Right lobe of liver (tissue), 6 donors: ENCODE measurements at regions not wholly inside any gene's neighbourhood (a gene's known extent, or its start where the extent isn't known, plus 50 kb on each side); places are given as distances from the start of the nearest gene placed in this dataset.

Experiments
- ATAC-seq, 4 donors: fragments of 200-7000 bp; cut with Tn5 transposase; one replicate each; pipeline ENCODE4 v1.9.1; 2020; ENCODE audit warnings: mild to moderate bottlenecking in 4 of 4, moderate library complexity in 4 of 4
- DNase-seq, 3 donors: peaks; one replicate each; pipeline ENCODE4 v3.0.0-alpha.2; 2020
- H3K27ac ChIP-seq, 3 donors: fragments of 200-600 bp; one replicate each; pipeline ENCODE4 v1.8.0; 2022
- H3K27me3 ChIP-seq, 2 donors: fragments of 200-600 bp; one replicate each; pipeline ENCODE4 v1.8.0; 2022
- H3K36me3 ChIP-seq, 4 donors: fragments of 200-600 bp; sonication (generic) in 1 of 4; one replicate each; pipeline versions ENCODE4 v1.5.1 to v1.8.0; 2017 to 2022; ENCODE audit warnings: control low read depth in 1 of 4
- H3K4me1 ChIP-seq, 4 donors: fragments of 200-600 bp; sonication (generic) in 1 of 4; one replicate each; pipeline versions ENCODE4 v1.5.1 to v1.8.0; 2017 to 2022; ENCODE audit warnings: control low read depth in 1 of 4
- H3K4me3 ChIP-seq, 3 donors: fragments of 200-600 bp; one replicate each; pipeline ENCODE4 v1.8.0; 2022
- H3K9me3 ChIP-seq, 4 donors: fragments of 200-600 bp; sonication (generic) in 1 of 4; one replicate each; pipeline versions ENCODE4 v1.5.1 to v1.8.0; 2017 to 2022; ENCODE audit warnings: control low read depth in 1 of 4
- CTCF ChIP-seq, 4 donors: fragments of 200-600 bp in 3 of 4; fragments of 450-650 bp in 1 of 4; IDR thresholded peaks; one replicate each; pipeline versions ENCODE4 v1.5.1 to v1.8.0; 2016 to 2022; ENCODE audit warnings: antibody characterized with exemption in 4 of 4, mild to moderate bottlenecking in 2 of 4
- POLR2A ChIP-seq: fragments of 450-650 bp; IDR thresholded peaks from one replicate; pipeline ENCODE4 v1.6.1; 2017; ENCODE audit warnings: antibody characterized with exemption, mild to moderate bottlenecking
- WGBS: methylation state at CpG from one replicate; pipeline ENCODE4 v1.1.6; 2018; ENCODE audit warnings: low coverage, low lambda C conversion rate; ENCODE audit not compliant: insufficient coverage; ENCODE audit errors: missing lambda C conversion rate; 5-methylcytosine and 5-hydroxymethylcytosine counted together
- intact Hi-C, 2 donors: fragments of 100-400 bp; cut with DNase I; formaldehyde crosslinking; loops; one replicate each; pipeline versions ENCODE4 v1.11.2 to v1.14.1; 2022
- donor health status: DM: no; HTN: yes; CAD: no.
- donor health status: DM: no; HTN: no; CAD: no.
- donor health status: DM: no; HTN: no; CAD: no.
- donor health status: DM: no; HTN: yes; CAD: no.
- donor health status: DM: no; HTN: yes; CAD: no.

- Histone ChIP-seq H3K9me3 (no peaks in the 10 kb centered on the region), H3K27ac (no peak overlapping the region), H3K4me1 (no peaks in the 10 kb centered on the region), H3K4me3 (no peak overlapping the region), H3K27me3 (no peaks in the 10 kb centered on the region), H3K36me3 (no peaks in the 10 kb centered on the region)
- TF ChIP-seq CTCF (IDR thresholded peaks at IDR 0.05) = no peak
- no peak for TF ChIP-seq POLR2A
- WGBS = 93% methylated on average over 2 of the region's 2 CpGs
- intact Hi-C loops = no loop called here
- DNase-seq = no peak
- ATAC-seq = no peak
Observed at GRCh38 chr3:102750322-102750721, 315.5 kb downstream of the ZPLD1 start.

DNA sequence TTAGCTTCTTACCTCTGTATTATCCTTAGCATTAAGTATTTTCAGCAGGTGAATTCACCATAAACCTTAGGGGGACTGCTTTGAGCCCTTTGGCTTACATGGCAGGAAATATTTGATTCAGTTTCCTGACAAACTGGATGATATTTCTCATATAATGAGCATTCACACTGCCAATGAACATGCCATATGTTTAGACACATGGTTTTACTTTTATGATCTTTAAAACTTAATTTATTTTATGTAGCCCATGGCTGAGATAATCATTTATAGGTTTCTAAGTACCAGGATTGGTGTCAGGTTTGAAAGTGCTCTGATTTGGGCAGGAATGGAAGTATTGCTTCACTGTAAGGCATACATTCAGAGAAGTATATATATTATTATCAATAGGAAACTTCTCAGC lies 319.1 kb downstream of the ZPLD1 start:
- Histone ChIP-seq H3K4me3 (no peak overlapping the region), H3K4me1 (peaks cover 0 to 22% (median 6%) of the 10 kb centered on the region in 4 donors), H3K27ac (no peak overlapping the region), H3K9me3 (no peaks in the 10 kb centered on the region), H3K27me3 (no peaks in the 10 kb centered on the region), H3K36me3 (no peaks in the 10 kb centered on the region)
- ATAC-seq = no peak
- intact Hi-C loops = no loop called here
- no peak for DNase-seq
- no peak for TF ChIP-seq CTCF (IDR thresholded peaks at IDR 0.05)
- no peak for TF ChIP-seq POLR2A

- peak; percentile 89 to 95 (median 92) for ATAC-seq
- TF ChIP-seq POLR2A = no peak
- no peak for TF ChIP-seq CTCF (IDR thresholded peaks at IDR 0.05)
- 20% methylated on average over 2 of the region's 2 CpGs for WGBS
Observed at GRCh38 chr3:102756706-102757105, 321.9 kb downstream of the ZPLD1 start.

GRCh38 chr3:102757950-102758349 lies 323.1 kb downstream of the ZPLD1 start:
- peak overlapping the region in 1 of 3 donors; percentile 33 for H3K27ac ChIP-seq
- no peaks in the 10 kb centered on the region for H3K27me3 ChIP-seq
- 15% methylated on average over 2 of the region's 2 CpGs for WGBS
- H3K4me1 ChIP-seq = peaks cover 0 to 22% (median 6%) of the 10 kb centered on the region in 4 donors
- no peak overlapping the region for H3K4me3 ChIP-seq
- no peaks in the 10 kb centered on the region for H3K9me3 ChIP-seq
- intact Hi-C loops = no loop called here
- H3K36me3 ChIP-seq = no peaks in the 10 kb centered on the region
- TF ChIP-seq CTCF (IDR thresholded peaks at IDR 0.05) (no peak), POLR2A (no peak)
- DNase-seq (no peak), ATAC-seq (peak in 3 of 4 donors; percentile 23 to 35 (median 34))

More at GRCh38 chr3:102756706-102757105, 321.9 kb downstream of the ZPLD1 start:
- no peaks in the 10 kb centered on the region for H3K9me3 ChIP-seq
- peaks cover 0 to 22% (median 6%) of the 10 kb centered on the region in 4 donors for H3K4me1 ChIP-seq
- intact Hi-C loops = no loop called here
- no peaks in the 10 kb centered on the region for H3K27me3 ChIP-seq
- DNase-seq = no peak
- peak overlapping the region in 2 of 3 donors; percentile 33 to 44 for H3K27ac ChIP-seq
- no peaks in the 10 kb centered on the region for H3K36me3 ChIP-seq
- no peak overlapping the region for H3K4me3 ChIP-seq

GRCh38 chr3:102761766-102762165 lies 327.0 kb downstream of the ZPLD1 start:
- 58% methylated on average over 2 of the region's 2 CpGs for WGBS
- H3K4me3 ChIP-seq = no peak overlapping the region
- ATAC-seq (no peak), DNase-seq (no peak)
- H3K4me1 ChIP-seq = peaks cover 0 to 16% (median 6%) of the 10 kb centered on the region in 4 donors
- H3K36me3 ChIP-seq = no peaks in the 10 kb centered on the region
- no peak overlapping the region for H3K27ac ChIP-seq
- H3K9me3 ChIP-seq = no peaks in the 10 kb centered on the region
- no peaks in the 10 kb centered on the region for H3K27me3 ChIP-seq
- intact Hi-C loops = no loop called here
- TF ChIP-seq POLR2A (no peak), CTCF (IDR thresholded peaks at IDR 0.05) (no peak)
